Vagina (tissue), 2 donors: ENCODE measurements at regions not wholly inside any gene's neighbourhood (a gene's known extent, or its start where the extent isn't known, plus 50 kb on each side); places are given as distances from the start of the nearest gene placed in this dataset.

Experiments used
- DNase-seq, 2 donors: peaks; one replicate each; pipeline ENCODE4 v3.0.0-alpha.2; 2017; ENCODE audit errors: extremely low spot score in 2 of 2
- H3K27ac ChIP-seq: fragments of 200-600 bp; sonication (generic); one replicate; pipeline ENCODE4 v1.5.1; 2019
- H3K27me3 ChIP-seq: fragments of 200-600 bp; sonication (generic); one replicate; pipeline ENCODE4 v1.5.1; 2019
- H3K36me3 ChIP-seq, 2 donors: fragments of 200-600 bp; sonication (generic); one replicate each; pipeline ENCODE4 v1.5.1; 2017 to 2019
- H3K4me1 ChIP-seq: fragments of 200-600 bp; sonication (generic); one replicate; pipeline ENCODE4 v1.5.1; 2019
- H3K4me3 ChIP-seq, 2 donors: fragments of 200-600 bp; sonication (generic); 1 replicate in 1 of 2; 2 replicates in 1 of 2; pipeline ENCODE4 v1.5.1; 2016 to 2019
- H3K9me3 ChIP-seq: fragments of 200-600 bp; sonication (generic); one replicate; pipeline ENCODE4 v1.5.1; 2019
- POLR2A ChIP-seq, 2 donors: fragments of 450-650 bp; IDR thresholded peaks; one replicate each; pipeline ENCODE4 v1.6.1; 2017; ENCODE audit warnings: antibody characterized with exemption in 2 of 2, mild to moderate bottlenecking in 2 of 2, moderate library complexity in 2 of 2
- POLR2AphosphoS5 ChIP-seq, 2 donors: sonication (generic); formaldehyde crosslinking; IDR thresholded peaks; one replicate each; pipeline ENCODE4 v1.9.0; 2017; ENCODE audit warnings: antibody characterized with exemption in 2 of 2, mild to moderate bottlenecking in 2 of 2, low read depth in 1 of 2; ENCODE audit not compliant: insufficient read depth in 1 of 2
- intact Hi-C: fragments of 100-400 bp; cut with DNase I; formaldehyde crosslinking; loops from one replicate; pipeline ENCODE4 v1.15.1; 2023
- TF ChIP-seq, protein P1 (sequence below), 3 experiments: fragments of 450-650 bp in 2 of 3; fragments of 200-600 bp in 1 of 3; sonication (generic) in 1 of 3; IDR thresholded peaks; one replicate each; pipeline ENCODE4 v1.5.1; 2017 to 2019; ENCODE audit warnings: antibody characterized with exemption in 3 of 3, mild to moderate bottlenecking in 2 of 3, moderate library complexity in 2 of 3

DNA sequence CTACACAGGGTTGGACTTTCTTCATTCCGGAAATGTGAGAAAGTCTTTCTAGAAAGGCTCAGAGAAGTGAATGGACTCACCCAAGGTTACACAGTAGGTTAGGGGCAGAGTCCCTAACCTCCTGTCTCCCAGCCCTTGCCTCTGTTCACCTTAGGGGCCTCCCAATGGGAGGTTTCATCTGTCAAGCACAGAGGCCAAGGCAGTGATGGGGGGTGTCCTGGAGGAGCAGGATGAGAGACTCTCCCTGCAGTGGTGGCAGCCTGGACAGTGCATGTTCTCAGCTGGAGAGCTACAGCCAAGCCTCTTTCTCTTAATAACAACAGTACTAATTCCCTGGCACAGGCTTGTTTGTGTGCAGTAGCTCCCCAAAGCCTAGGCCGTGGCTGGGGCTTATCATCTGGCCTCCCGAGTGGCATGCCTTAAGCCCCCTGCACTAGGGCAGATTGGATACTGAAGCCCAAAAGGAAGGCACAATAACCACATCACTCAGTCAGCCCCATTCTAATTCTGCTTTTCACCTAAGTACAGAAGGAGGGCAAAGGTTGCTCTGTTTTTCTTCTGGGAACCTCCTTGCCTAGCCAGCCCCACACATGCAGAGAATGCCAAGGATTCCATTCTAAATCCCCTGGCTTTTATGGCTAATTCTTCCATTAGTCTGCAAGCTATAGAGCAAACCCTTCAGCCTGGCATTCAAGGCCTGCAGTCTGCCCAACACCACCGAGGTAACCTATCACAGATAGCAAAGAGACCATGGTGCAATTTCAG lies 50.2 kb upstream of the XPA start:
- Histone ChIP-seq H3K4me1 (no peaks in the 10 kb centered on the region), H3K27ac (no peak overlapping the region), H3K4me3 (no peak overlapping the region), H3K27me3 (no peaks in the 10 kb centered on the region), H3K36me3 (no peaks in the 10 kb centered on the region), H3K9me3 (peaks cover 3% of the 10 kb centered on the region)
- peak in 1 of 2 donors; percentile 72 for DNase-seq
- TF ChIP-seq POLR2AphosphoS5 (IDR thresholded peaks at IDR 0.05; ENCODE audit: insufficient read depth in 1 of 2, low read depth in 1 of 2) (no peak), POLR2A (IDR thresholded peaks at IDR 0.05) (no peak)
- TF ChIP-seq, protein P1, sequence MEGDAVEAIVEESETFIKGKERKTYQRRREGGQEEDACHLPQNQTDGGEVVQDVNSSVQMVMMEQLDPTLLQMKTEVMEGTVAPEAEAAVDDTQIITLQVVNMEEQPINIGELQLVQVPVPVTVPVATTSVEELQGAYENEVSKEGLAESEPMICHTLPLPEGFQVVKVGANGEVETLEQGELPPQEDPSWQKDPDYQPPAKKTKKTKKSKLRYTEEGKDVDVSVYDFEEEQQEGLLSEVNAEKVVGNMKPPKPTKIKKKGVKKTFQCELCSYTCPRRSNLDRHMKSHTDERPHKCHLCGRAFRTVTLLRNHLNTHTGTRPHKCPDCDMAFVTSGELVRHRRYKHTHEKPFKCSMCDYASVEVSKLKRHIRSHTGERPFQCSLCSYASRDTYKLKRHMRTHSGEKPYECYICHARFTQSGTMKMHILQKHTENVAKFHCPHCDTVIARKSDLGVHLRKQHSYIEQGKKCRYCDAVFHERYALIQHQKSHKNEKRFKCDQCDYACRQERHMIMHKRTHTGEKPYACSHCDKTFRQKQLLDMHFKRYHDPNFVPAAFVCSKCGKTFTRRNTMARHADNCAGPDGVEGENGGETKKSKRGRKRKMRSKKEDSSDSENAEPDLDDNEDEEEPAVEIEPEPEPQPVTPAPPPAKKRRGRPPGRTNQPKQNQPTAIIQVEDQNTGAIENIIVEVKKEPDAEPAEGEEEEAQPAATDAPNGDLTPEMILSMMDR (IDR thresholded peaks at IDR 0.05): no peak
- intact Hi-C loops: no loop called here

DNA sequence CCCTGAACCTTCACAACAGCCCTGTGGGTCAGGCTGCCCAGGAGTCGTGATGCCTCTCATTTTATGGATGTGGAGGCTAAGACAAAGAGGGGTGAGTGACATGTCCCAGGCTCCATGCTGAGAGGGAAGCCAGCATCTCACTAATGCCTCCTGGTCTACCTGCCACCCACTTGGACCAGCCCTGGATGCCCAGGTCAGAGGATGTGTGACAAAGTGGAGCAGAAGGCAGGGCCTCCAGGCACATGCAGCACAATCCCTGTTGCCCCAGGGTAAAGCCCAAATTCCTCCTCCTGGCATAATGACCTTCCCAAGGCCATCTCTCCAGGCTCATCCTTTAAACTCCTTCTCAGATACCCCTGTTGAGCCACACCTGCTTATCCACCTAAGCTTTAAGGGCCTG lies 51.4 kb upstream of the XPA start:
- intact Hi-C loops: no loop called here
- H3K27me3 ChIP-seq: no peaks in the 10 kb centered on the region
- no peaks in the 10 kb centered on the region for H3K9me3 ChIP-seq
- H3K4me1 ChIP-seq: no peaks in the 10 kb centered on the region
- H3K36me3 ChIP-seq: no peaks in the 10 kb centered on the region
- no peak for TF ChIP-seq POLR2AphosphoS5 (IDR thresholded peaks at IDR 0.05; ENCODE audit: insufficient read depth in 1 of 2, low read depth in 1 of 2)
- TF ChIP-seq, protein P1 (IDR thresholded peaks at IDR 0.05): no peak
- TF ChIP-seq POLR2A (IDR thresholded peaks at IDR 0.05): no peak
- DNase-seq: no peak
- H3K4me3 ChIP-seq: no peak overlapping the region
- H3K27ac ChIP-seq: no peak overlapping the region

DNA sequence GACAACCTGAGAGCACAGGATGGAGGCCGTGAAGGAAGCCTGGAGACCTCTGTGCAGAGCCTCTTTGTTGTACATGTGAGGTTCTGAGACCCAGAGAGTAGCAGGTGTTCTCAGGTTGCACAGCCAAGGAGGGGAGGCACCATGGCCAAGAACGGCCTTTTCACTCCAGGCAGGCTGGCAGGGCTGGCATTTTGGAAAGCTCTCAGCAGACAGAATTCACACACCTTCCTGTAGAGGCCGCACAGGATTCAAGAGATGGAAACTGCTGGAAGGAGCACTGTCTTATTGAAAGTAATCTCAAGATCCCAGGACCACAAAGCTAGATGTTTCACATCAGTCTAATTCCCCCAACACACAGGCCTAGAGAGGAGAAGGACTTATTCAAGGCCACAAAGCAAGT lies 52.8 kb upstream of the XPA start:
- H3K9me3 ChIP-seq: no peaks in the 10 kb centered on the region
- H3K4me1 ChIP-seq: no peaks in the 10 kb centered on the region
- H3K4me3 ChIP-seq: no peak overlapping the region
- no peaks in the 10 kb centered on the region for H3K36me3 ChIP-seq
- no peaks in the 10 kb centered on the region for H3K27me3 ChIP-seq
- DNase-seq: no peak
- no peak overlapping the region for H3K27ac ChIP-seq
- TF ChIP-seq POLR2A (IDR thresholded peaks at IDR 0.05) (no peak), POLR2AphosphoS5 (IDR thresholded peaks at IDR 0.05; ENCODE audit: insufficient read depth in 1 of 2, low read depth in 1 of 2) (no peak)
- intact Hi-C loops: no loop called here

DNA sequence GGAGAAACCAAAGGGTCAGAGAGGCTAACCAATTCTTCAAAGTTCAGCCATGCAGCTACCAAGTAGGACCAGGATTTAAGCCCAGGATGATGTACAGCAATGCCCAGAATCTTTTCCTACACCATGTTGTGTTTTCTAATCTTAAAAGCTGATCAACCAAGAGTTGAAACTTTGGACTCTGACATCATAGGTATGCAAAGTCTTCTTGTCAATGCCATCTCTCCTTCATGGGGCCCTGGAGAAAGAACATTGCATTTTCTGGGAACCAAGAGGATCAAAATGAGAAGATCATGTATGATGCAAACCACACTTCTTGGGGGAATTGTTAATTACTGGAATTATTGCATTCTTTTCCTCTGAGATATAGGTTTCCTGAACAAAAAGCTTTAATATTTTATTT lies 54.4 kb upstream of the XPA start:
- peak in 1 of 2 donors; percentile 22 for DNase-seq
- Histone ChIP-seq H3K4me3 (no peak overlapping the region), H3K4me1 (no peaks in the 10 kb centered on the region)

DNA sequence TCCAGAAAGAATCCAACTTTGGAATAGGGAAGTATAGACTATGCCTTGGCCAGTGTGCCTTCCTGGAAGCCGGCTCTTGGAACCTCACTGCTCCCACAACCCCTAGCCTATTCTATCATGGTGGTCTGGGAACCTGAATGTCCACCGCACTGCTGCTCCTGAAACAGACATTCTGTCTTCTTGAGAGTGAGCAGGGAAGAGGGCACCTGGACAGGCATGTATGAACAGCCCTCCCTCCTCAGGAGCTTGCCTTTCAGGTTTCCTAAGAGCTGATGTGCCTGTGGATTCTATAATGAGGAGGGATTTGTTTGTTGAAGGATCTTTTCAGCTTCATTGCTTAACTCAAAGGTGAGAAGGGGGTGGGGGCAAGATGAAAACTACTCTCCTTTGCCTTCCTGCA lies 55.1 kb upstream of the XPA start:
- no peaks in the 10 kb centered on the region for H3K4me1 ChIP-seq
- intact Hi-C loops: no loop called here
- no peaks in the 10 kb centered on the region for H3K36me3 ChIP-seq
- no peak for TF ChIP-seq POLR2A (IDR thresholded peaks at IDR 0.05)
- no peak for TF ChIP-seq POLR2AphosphoS5 (IDR thresholded peaks at IDR 0.05; ENCODE audit: insufficient read depth in 1 of 2, low read depth in 1 of 2)
- TF ChIP-seq, protein P1 (IDR thresholded peaks at IDR 0.05): no peak
- no peak overlapping the region for H3K27ac ChIP-seq
- DNase-seq: peak; percentile 74 to 94
- no peaks in the 10 kb centered on the region for H3K9me3 ChIP-seq
- H3K4me3 ChIP-seq: no peak overlapping the region
- no peaks in the 10 kb centered on the region for H3K27me3 ChIP-seq

More for the DNA sequence above, 54.4 kb upstream of the XPA start:
- no peak for TF ChIP-seq POLR2A (IDR thresholded peaks at IDR 0.05)
- Histone ChIP-seq H3K27ac (no peak overlapping the region), H3K9me3 (no peaks in the 10 kb centered on the region), H3K36me3 (no peaks in the 10 kb centered on the region), H3K27me3 (no peaks in the 10 kb centered on the region)
- intact Hi-C loops: no loop called here

DNA sequence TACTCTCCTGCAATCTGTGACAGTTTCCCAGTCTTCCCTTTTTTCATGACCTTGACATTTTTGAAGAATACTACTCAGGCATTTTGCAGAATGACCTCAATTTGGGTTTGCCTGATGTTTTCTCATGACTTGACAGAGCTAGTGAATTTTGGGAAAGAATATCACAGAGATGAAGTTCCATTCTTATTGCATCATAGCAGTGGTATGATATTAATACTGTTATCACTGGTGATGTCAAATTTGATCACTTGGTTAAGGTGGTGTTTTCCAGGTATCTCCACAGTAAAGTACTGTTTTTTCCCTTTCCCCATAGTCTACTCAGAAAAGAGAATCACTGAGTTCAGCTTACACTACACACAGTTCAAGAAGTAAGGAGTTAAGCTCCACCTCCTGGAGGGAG lies 56.2 kb upstream of the XPA start:
- H3K27ac ChIP-seq: no peak overlapping the region
- TF ChIP-seq, protein P1 (IDR thresholded peaks at IDR 0.05): no peak
- TF ChIP-seq POLR2A (IDR thresholded peaks at IDR 0.05) (no peak), POLR2AphosphoS5 (IDR thresholded peaks at IDR 0.05; ENCODE audit: insufficient read depth in 1 of 2, low read depth in 1 of 2) (no peak)
- no peak for DNase-seq
- H3K4me3 ChIP-seq: no peak overlapping the region
- no peaks in the 10 kb centered on the region for H3K4me1 ChIP-seq
- no peaks in the 10 kb centered on the region for H3K36me3 ChIP-seq
- no peaks in the 10 kb centered on the region for H3K9me3 ChIP-seq
- intact Hi-C loops: no loop called here
- no peaks in the 10 kb centered on the region for H3K27me3 ChIP-seq
